Upper lobe of left lung (tissue), 4 donors: ENCODE measurements at regions not wholly inside any gene's neighbourhood (a gene's known extent, or its start where the extent isn't known, plus 50 kb on each side); places are given as distances from the start of the nearest gene placed in this dataset.

ENCODE experiments used
- CTCF ChIP-seq, 6 experiments: fragments of 450-650 bp in 4 of 6; fragments of 200-600 bp in 2 of 6; sonication (generic) in 2 of 6; IDR thresholded peaks; one replicate each; pipeline ENCODE4 v1.5.1; 2016 to 2019; ENCODE audit warnings: antibody characterized with exemption in 6 of 6
- EP300 ChIP-seq, 4 donors: sonication (generic); formaldehyde crosslinking; IDR thresholded peaks; one replicate each; pipeline ENCODE4 v1.5.1; 2017; ENCODE audit warnings: antibody characterized with exemption in 4 of 4, control low read depth in 2 of 4

GRCh38 chr5:114305402-114306207, 56.3 kb upstream of the KCNN2 start:
- TF ChIP-seq CTCF (IDR thresholded peaks at IDR 0.05) (peak in 1 of 6 experiments; percentile 11), EP300 (IDR thresholded peaks at IDR 0.05) (no peak)
